ENCODE measurements at regions not wholly inside any gene's neighbourhood (a gene's known extent, or its start where the extent isn't known, plus 50 kb on each side); places are given as distances from the start of the nearest gene placed in this dataset.

DNA sequence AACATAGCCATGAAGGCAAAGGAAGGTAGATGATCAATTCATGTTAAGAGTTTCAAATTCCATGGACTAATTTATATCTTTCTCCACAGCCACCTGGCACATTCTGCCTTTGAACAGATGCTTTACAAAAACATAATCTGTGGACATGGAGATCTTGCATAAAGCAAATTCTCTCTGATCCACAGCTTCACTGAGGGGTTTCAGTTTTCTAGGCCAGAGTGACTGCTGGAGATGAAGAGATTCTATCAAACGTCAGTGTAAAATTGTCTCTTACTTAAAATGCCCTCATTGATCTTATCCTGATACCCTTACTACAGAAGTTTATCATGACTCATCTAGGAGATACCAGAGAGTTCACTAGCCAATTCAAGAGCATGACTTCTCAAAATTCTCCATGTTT is 291.6 kb downstream of the DAD1 start:
- DNase-seq (ENCODE audit: low read depth, low spot score), result peak; percentile 6
- in situ Hi-C loops (cut with HindIII; ENCODE audit: low sequenced_read_pairs), result no loop called here
- TF ChIP-seq, protein P1, sequence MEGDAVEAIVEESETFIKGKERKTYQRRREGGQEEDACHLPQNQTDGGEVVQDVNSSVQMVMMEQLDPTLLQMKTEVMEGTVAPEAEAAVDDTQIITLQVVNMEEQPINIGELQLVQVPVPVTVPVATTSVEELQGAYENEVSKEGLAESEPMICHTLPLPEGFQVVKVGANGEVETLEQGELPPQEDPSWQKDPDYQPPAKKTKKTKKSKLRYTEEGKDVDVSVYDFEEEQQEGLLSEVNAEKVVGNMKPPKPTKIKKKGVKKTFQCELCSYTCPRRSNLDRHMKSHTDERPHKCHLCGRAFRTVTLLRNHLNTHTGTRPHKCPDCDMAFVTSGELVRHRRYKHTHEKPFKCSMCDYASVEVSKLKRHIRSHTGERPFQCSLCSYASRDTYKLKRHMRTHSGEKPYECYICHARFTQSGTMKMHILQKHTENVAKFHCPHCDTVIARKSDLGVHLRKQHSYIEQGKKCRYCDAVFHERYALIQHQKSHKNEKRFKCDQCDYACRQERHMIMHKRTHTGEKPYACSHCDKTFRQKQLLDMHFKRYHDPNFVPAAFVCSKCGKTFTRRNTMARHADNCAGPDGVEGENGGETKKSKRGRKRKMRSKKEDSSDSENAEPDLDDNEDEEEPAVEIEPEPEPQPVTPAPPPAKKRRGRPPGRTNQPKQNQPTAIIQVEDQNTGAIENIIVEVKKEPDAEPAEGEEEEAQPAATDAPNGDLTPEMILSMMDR (IDR thresholded peaks at IDR 0.05; ENCODE audit: low read depth, low read length), result no peak
- no peak overlapping the region for H3K4me3 ChIP-seq (ENCODE audit: low read depth, low read length)

DNA sequence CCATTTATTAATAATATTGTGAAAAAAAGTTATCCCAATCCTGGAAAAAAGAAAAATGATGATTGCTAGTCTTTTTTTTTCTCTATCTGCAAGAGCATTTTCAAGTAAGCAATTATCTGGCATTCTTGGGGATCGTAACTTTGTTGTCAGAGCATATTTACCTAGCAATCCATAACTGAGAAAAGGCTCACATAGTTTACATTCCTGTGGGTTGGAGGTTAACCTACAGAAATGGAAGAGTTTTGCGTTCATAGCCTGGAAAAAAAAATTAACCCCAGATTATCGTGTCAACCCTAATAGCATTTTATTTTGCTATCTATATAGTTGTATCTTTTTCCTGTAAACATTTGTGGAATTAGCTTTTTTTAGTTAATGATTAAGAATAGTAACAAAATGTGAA is 292.3 kb downstream of the DAD1 start:
- in situ Hi-C loops (cut with HindIII; ENCODE audit: low sequenced_read_pairs), result no loop called here
- TF ChIP-seq, protein P1 (IDR thresholded peaks at IDR 0.05; ENCODE audit: low read depth, low read length), result no peak
- no peak overlapping the region for H3K4me3 ChIP-seq (ENCODE audit: low read depth, low read length)
- DNase-seq (ENCODE audit: low read depth, low spot score), result peak; percentile 74

DNA sequence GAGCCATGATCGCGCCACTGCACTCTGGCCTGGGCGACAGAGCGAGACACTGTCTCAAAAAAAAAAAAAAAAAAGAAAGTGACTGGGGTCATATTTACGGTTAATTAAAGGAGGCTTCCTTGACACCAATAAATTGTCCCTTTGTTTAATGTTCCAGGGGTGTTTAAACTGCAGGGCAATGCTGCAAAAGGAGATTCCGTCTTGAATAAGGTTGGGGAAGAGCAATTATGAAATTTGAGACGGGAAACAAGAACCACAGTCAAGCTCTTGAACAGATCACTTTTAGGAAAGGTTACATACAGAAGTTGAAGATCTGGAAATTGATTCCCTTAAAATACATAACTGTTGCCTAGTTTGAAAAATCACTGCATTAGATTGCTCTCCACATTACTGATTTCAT is 292.9 kb downstream of the DAD1 start:
- in situ Hi-C loops (cut with HindIII; ENCODE audit: low sequenced_read_pairs), result no loop called here
- H3K4me3 ChIP-seq (ENCODE audit: low read depth, low read length), result no peak overlapping the region
- TF ChIP-seq, protein P1 (IDR thresholded peaks at IDR 0.05; ENCODE audit: low read depth, low read length), result no peak
- no peak for DNase-seq (ENCODE audit: low read depth, low spot score)

DNA sequence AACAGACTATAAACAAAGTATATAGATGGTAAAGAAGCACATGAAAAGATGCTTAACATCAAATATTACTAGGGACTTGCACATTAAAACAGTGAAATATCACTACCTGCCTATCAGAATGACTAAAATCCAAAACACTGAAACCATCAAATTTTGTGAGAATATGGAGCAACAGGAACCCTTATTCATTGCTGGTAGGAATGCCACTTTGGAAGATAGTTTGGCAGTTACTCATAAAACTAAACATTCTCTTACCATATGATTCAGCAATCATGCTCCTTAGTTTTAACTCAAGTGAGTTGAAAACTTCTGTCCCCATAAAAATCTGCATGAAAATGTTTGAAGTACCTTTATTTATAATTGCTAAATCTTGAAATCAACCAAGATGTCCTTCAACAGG is 297.6 kb downstream of the DAD1 start:
- no peak overlapping the region for H3K4me3 ChIP-seq (ENCODE audit: low read depth, low read length)
- TF ChIP-seq, protein P1 (IDR thresholded peaks at IDR 0.05; ENCODE audit: low read depth, low read length), result no peak
- in situ Hi-C loops (cut with HindIII; ENCODE audit: low sequenced_read_pairs), result no loop called here
- DNase-seq (ENCODE audit: low read depth, low spot score), result peak; percentile 16

DNA sequence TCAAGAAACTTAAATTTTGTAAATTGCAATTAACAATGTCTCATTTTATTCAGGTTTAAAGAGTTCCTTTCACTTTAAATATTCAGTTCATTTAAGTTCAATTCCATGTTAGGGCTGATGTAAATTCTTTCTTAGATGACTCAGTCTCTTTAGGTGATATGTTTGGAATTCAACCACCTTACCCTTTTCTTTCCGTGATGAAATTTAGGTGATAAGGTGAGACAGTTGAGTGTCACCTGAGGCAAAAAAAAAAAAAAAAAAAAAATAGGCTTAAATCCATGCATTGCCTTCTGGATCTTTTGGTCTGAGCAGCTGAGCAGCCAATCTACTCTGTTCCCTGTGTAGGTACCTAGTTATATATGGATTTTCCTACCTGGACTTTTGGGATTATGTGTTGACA is 299.5 kb downstream of the DAD1 start:
- H3K4me3 ChIP-seq (ENCODE audit: low read depth, low read length), result no peak overlapping the region
- in situ Hi-C loops (cut with HindIII; ENCODE audit: low sequenced_read_pairs), result no loop called here
- DNase-seq (ENCODE audit: low read depth, low spot score), result no peak
- TF ChIP-seq, protein P1 (IDR thresholded peaks at IDR 0.05; ENCODE audit: low read depth, low read length), result no peak

DNA sequence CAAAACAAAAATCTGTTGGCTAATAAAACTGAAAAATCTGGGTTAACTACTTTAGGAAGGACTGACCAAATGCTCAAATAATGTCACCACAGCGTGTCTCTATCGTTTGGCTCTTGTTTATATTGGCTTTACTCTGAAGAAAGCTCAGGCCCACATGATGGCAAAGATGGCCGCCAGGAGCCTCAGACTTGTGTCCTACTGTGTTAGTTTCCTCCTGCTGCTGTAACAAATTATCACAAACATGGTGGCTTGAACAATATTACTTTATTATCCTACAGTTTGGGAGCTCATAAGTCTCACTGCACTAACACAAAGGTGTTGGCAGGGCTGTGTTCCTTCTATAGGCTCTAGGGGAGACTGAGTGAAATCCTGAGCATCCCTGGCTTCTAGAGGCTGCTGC is 303.0 kb downstream of the DAD1 start:
- in situ Hi-C loops (cut with HindIII; ENCODE audit: low sequenced_read_pairs), result no loop called here
- TF ChIP-seq, protein P1 (IDR thresholded peaks at IDR 0.05; ENCODE audit: low read depth, low read length), result no peak
- no peak for DNase-seq (ENCODE audit: low read depth, low spot score)
- no peak overlapping the region for H3K4me3 ChIP-seq (ENCODE audit: low read depth, low read length)

DNA sequence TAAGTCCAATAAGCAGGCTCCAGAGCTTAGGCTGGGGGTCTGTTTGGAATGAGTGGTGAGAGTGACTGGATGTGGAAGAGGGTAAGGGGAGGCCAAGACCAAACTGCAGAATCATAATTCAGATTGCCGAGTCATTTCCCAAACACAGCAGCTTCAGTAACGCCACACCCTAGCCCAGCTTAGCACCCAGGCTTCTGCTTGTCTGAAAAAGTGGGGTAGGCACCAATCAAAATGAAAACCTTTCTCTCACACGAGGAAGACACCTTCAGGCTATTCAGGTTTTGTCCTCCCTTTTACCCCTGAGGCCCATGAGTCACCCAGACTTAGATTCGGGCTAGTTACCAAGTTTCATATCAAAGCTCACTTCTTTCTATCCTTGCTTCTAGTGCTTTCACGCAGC is 306.1 kb downstream of the DAD1 start:
- DNase-seq (ENCODE audit: low read depth, low spot score), result no peak
- H3K4me3 ChIP-seq (ENCODE audit: low read depth, low read length), result no peak overlapping the region
- TF ChIP-seq, protein P1 (IDR thresholded peaks at IDR 0.05; ENCODE audit: low read depth, low read length), result no peak
- in situ Hi-C loops (cut with HindIII; ENCODE audit: low sequenced_read_pairs), result no loop called here

Data from astrocyte of the spinal cord (primary cell).